GM20000 (cell line): ENCODE measurements at regions not wholly inside any gene's neighbourhood (a gene's known extent, or its start where the extent isn't known, plus 50 kb on each side); places are given as distances from the start of the nearest gene placed in this dataset.
A peak's percentile ranks its signal among the peaks of the same experiment; 100 is the strongest.

Source experiments
- DNase-seq: peaks from one replicate; pipeline ENCODE4 v3.0.0; 2012; ENCODE audit warnings: low spot score
- CTCF ChIP-seq: IDR thresholded peaks from 2 replicates; pipeline ENCODE4 v1.5.1; 2012; ENCODE audit warnings: mild to moderate bottlenecking, control low read depth; ENCODE audit errors: extremely low read depth, missing control alignments

- TF ChIP-seq CTCF, result no peak
- peak; percentile 17 for DNase-seq
Measured at GRCh38 chr9:1490341-1491232, 440.4 kb downstream of the DMRT2 start.

- no peak for DNase-seq
- TF ChIP-seq CTCF, result no peak
Measured at GRCh38 chr9:1492156-1492555, 442.0 kb downstream of the DMRT2 start.

- DNase-seq, result no peak
- TF ChIP-seq CTCF, result no peak
Measured at GRCh38 chr9:1495282-1496030, 445.3 kb downstream of the DMRT2 start.

GRCh38 chr9:1505489-1505888 is 455.3 kb downstream of the DMRT2 start:
- no peak for TF ChIP-seq CTCF
- no peak for DNase-seq

- no peak for DNase-seq
- no peak for TF ChIP-seq CTCF
Measured at GRCh38 chr9:1510712-1511111, 460.6 kb downstream of the DMRT2 start.

GRCh38 chr9:1513105-1513504 is 462.9 kb downstream of the DMRT2 start:
- no peak for TF ChIP-seq CTCF
- no peak for DNase-seq

- TF ChIP-seq CTCF, result no peak
- DNase-seq, result no peak
Measured at GRCh38 chr9:1514250-1514649, 464.1 kb downstream of the DMRT2 start.
